Sigmoid colon (tissue), 6 donors: ENCODE measurements at regions not wholly inside any gene's neighbourhood (a gene's known extent, or its start where the extent isn't known, plus 50 kb on each side); places are given as distances from the start of the nearest gene placed in this dataset.

ENCODE experiments used
- DNase-seq: peaks from one replicate; pipeline ENCODE4 v3.0.0-alpha.2; 2019
- H3K27ac ChIP-seq, 4 donors: fragments of 200-600 bp; sonication (generic); one replicate each; pipeline ENCODE4 v1.5.1; 2016 to 2019; ENCODE audit warnings: mild to moderate bottlenecking in 1 of 4
- H3K27me3 ChIP-seq, 3 donors: fragments of 200-600 bp; sonication (generic); one replicate each; pipeline ENCODE4 v1.5.1; 2019; ENCODE audit warnings: mild to moderate bottlenecking in 1 of 3
- H3K36me3 ChIP-seq, 4 donors: fragments of 200-600 bp; sonication (generic); one replicate each; pipeline ENCODE4 v1.5.1; 2016 to 2019
- H3K4me1 ChIP-seq, 4 donors: fragments of 200-600 bp; sonication (generic); one replicate each; pipeline ENCODE4 v1.5.1; 2017 to 2019
- H3K4me3 ChIP-seq, 4 donors: fragments of 200-600 bp; sonication (generic); one replicate each; pipeline ENCODE4 v1.5.1; 2017 to 2019; ENCODE audit warnings: mild to moderate bottlenecking in 2 of 4, moderate library complexity in 1 of 4
- H3K9me3 ChIP-seq, 4 donors: fragments of 200-600 bp in 3 of 4; sonication (generic) in 3 of 4; one replicate each; pipeline versions ENCODE4 v1.5.1 to v1.6.1; 2013 to 2019
- EP300 ChIP-seq, 4 donors: sonication (generic); formaldehyde crosslinking; IDR thresholded peaks; one replicate each; pipeline ENCODE4 v1.6.1; 2017; ENCODE audit warnings: antibody characterized with exemption in 4 of 4
- POLR2A ChIP-seq, 2 donors: fragments of 450-650 bp; IDR thresholded peaks; one replicate each; pipeline ENCODE4 v1.6.1; 2016; ENCODE audit warnings: antibody characterized with exemption in 2 of 2, mild to moderate bottlenecking in 2 of 2, moderate library complexity in 2 of 2
- POLR2AphosphoS5 ChIP-seq, 4 donors: sonication (generic); formaldehyde crosslinking; IDR thresholded peaks; one replicate each; pipeline ENCODE4 v1.6.1; 2017; ENCODE audit warnings: antibody characterized with exemption in 4 of 4
- WGBS, 2 donors: extraction: QIAGEN DNeasy Blood & Tissue Kit; methylation state at CpG; one replicate each; pipeline ENCODE4 v1.1.7; 2013; 5-methylcytosine and 5-hydroxymethylcytosine counted together
- intact Hi-C: fragments of 100-400 bp; cut with DNase I; formaldehyde crosslinking; loops from one replicate; pipeline ENCODE4 v1.15.1; 2023
- TF ChIP-seq, protein P1 (sequence below), 4 experiments: fragments of 450-650 bp in 3 of 4; fragments of 200-600 bp in 1 of 4; IDR thresholded peaks; one replicate each; pipeline ENCODE4 v1.5.1; 2016 to 2019; ENCODE audit warnings: antibody characterized with exemption in 4 of 4, mild to moderate bottlenecking in 3 of 4, moderate library complexity in 2 of 4
- donor health status: healthy with polysubstance abuse.
- donor health status: healthy.

- no peak overlapping the region for H3K27ac ChIP-seq
- TF ChIP-seq POLR2AphosphoS5 (IDR thresholded peaks at IDR 0.05) (no peak), POLR2A (IDR thresholded peaks at IDR 0.05) (no peak), EP300 (IDR thresholded peaks at IDR 0.05) (no peak)
- TF ChIP-seq, protein P1, sequence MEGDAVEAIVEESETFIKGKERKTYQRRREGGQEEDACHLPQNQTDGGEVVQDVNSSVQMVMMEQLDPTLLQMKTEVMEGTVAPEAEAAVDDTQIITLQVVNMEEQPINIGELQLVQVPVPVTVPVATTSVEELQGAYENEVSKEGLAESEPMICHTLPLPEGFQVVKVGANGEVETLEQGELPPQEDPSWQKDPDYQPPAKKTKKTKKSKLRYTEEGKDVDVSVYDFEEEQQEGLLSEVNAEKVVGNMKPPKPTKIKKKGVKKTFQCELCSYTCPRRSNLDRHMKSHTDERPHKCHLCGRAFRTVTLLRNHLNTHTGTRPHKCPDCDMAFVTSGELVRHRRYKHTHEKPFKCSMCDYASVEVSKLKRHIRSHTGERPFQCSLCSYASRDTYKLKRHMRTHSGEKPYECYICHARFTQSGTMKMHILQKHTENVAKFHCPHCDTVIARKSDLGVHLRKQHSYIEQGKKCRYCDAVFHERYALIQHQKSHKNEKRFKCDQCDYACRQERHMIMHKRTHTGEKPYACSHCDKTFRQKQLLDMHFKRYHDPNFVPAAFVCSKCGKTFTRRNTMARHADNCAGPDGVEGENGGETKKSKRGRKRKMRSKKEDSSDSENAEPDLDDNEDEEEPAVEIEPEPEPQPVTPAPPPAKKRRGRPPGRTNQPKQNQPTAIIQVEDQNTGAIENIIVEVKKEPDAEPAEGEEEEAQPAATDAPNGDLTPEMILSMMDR (IDR thresholded peaks at IDR 0.05) = no peak
- H3K4me1 ChIP-seq = no peaks in the 10 kb centered on the region
- no peak overlapping the region for H3K4me3 ChIP-seq
- no peaks in the 10 kb centered on the region for H3K27me3 ChIP-seq
- no peaks in the 10 kb centered on the region for H3K9me3 ChIP-seq
- H3K36me3 ChIP-seq = no peaks in the 10 kb centered on the region
- intact Hi-C loops = no loop called here
- WGBS, 2 donors = 63 to 86% methylated on average over 5 of the region's 5 CpGs
- no peak for DNase-seq
These were observed 279.9 kb upstream of the ADAMTS5 start for GRCh38 chr21:27246741-27247140.

DNA sequence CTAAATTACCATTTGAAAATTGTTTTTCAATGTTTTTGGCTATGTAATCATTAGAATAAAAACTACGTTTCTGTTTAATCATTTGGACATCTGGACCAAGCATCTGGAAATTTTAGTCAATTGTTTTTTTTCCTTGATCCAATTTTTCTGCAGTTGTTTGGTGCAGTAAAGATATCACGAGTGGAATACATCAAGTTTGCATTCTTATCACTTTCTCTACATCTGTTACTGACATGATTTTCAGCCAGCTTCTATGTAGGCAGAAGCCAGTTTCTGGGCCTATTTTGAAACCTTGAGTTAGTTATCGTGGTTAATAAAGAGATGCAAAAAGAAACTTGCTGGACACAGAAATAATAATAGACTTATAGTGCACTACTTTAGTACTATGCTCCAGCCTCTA lies 277.9 kb upstream of the ADAMTS5 start:
- 75 to 80% methylated on average over 3 of the region's 3 CpGs for WGBS, 2 donors
- intact Hi-C loops = no loop called here
- DNase-seq = no peak
- peak overlapping the region in 1 of 4 donors; percentile 36 for H3K27ac ChIP-seq
- H3K9me3 ChIP-seq = no peaks in the 10 kb centered on the region
- no peak overlapping the region for H3K4me3 ChIP-seq
- H3K27me3 ChIP-seq = no peaks in the 10 kb centered on the region
- no peaks in the 10 kb centered on the region for H3K4me1 ChIP-seq
- no peak for TF ChIP-seq POLR2A (IDR thresholded peaks at IDR 0.05)
- TF ChIP-seq POLR2AphosphoS5 (IDR thresholded peaks at IDR 0.05) = no peak
- TF ChIP-seq, protein P1 (IDR thresholded peaks at IDR 0.05) = no peak
- TF ChIP-seq EP300 (IDR thresholded peaks at IDR 0.05) = no peak
- no peaks in the 10 kb centered on the region for H3K36me3 ChIP-seq

- H3K9me3 ChIP-seq = no peaks in the 10 kb centered on the region
- 77 to 82% methylated on average over 2 of the region's 2 CpGs for WGBS, 2 donors
- intact Hi-C loops = no loop called here
- DNase-seq = no peak
- TF ChIP-seq POLR2AphosphoS5 (IDR thresholded peaks at IDR 0.05) = peak in 3 of 4 donors; percentile 6 to 48 (median 28)
- TF ChIP-seq EP300 (IDR thresholded peaks at IDR 0.05) = no peak
- peak overlapping the region in 1 of 4 donors; percentile 36 for H3K27ac ChIP-seq
- no peaks in the 10 kb centered on the region for H3K4me1 ChIP-seq
- no peaks in the 10 kb centered on the region for H3K27me3 ChIP-seq
- H3K4me3 ChIP-seq = no peak overlapping the region
- no peaks in the 10 kb centered on the region for H3K36me3 ChIP-seq
These were observed 277.5 kb upstream of the ADAMTS5 start for GRCh38 chr21:27244352-27244751.

- TF ChIP-seq POLR2AphosphoS5 (IDR thresholded peaks at IDR 0.05) = no peak
- TF ChIP-seq EP300 (IDR thresholded peaks at IDR 0.05) = no peak
- TF ChIP-seq, protein P1 (IDR thresholded peaks at IDR 0.05) = no peak
- no peak for TF ChIP-seq POLR2A (IDR thresholded peaks at IDR 0.05)
- DNase-seq = no peak
- no peaks in the 10 kb centered on the region for H3K36me3 ChIP-seq
- H3K27me3 ChIP-seq = no peaks in the 10 kb centered on the region
- H3K4me1 ChIP-seq = no peaks in the 10 kb centered on the region
- H3K4me3 ChIP-seq = no peak overlapping the region
- no peak overlapping the region for H3K27ac ChIP-seq
- 89 to 91% methylated on average over 2 of the region's 2 CpGs for WGBS, 2 donors
- H3K9me3 ChIP-seq = no peaks in the 10 kb centered on the region
- intact Hi-C loops = no loop called here
These were observed 274.0 kb upstream of the ADAMTS5 start for GRCh38 chr21:27240839-27241238.

- Histone ChIP-seq H3K9me3 (no peaks in the 10 kb centered on the region), H3K27ac (no peak overlapping the region), H3K4me3 (no peak overlapping the region), H3K36me3 (no peaks in the 10 kb centered on the region), H3K4me1 (no peaks in the 10 kb centered on the region), H3K27me3 (no peaks in the 10 kb centered on the region)
- no peak for DNase-seq
- WGBS, 2 donors = 86 to 91% methylated on average over 2 of the region's 2 CpGs
- intact Hi-C loops = no loop called here
- TF ChIP-seq, protein P1 (IDR thresholded peaks at IDR 0.05) = no peak
- no peak for TF ChIP-seq POLR2AphosphoS5 (IDR thresholded peaks at IDR 0.05)
- TF ChIP-seq POLR2A (IDR thresholded peaks at IDR 0.05) = no peak
- no peak for TF ChIP-seq EP300 (IDR thresholded peaks at IDR 0.05)
These were observed 266.7 kb upstream of the ADAMTS5 start for GRCh38 chr21:27233514-27234115.
